ENCODE measurements at regions not wholly inside any gene's neighbourhood (a gene's known extent, or its start where the extent isn't known, plus 50 kb on each side); places are given as distances from the start of the nearest gene placed in this dataset.

DNA sequence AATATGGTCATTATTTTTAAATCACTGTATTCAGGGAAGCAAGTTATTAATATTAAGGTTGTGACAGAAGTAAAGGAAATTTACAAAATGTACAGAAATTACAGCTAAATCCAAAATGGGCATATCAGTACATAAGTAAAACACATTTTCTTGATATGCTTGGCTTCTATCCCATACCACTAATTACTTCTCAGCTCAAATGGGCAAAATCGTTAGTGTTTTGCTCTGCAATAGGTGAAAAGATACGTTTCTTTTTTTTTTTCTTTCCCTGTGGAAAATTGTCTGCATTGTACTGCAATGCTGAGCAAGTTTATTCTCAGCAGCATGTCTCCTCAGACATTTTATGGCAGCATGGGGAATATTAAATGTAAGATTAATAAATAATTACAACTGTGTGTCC lies 77.1 kb upstream of the PRMT6 start:
- H3K27ac Mint-ChIP-seq: no peak overlapping the region
- no peaks in the 10 kb centered on the region for H3K9me3 Mint-ChIP-seq
- TF ChIP-seq, protein P1, sequence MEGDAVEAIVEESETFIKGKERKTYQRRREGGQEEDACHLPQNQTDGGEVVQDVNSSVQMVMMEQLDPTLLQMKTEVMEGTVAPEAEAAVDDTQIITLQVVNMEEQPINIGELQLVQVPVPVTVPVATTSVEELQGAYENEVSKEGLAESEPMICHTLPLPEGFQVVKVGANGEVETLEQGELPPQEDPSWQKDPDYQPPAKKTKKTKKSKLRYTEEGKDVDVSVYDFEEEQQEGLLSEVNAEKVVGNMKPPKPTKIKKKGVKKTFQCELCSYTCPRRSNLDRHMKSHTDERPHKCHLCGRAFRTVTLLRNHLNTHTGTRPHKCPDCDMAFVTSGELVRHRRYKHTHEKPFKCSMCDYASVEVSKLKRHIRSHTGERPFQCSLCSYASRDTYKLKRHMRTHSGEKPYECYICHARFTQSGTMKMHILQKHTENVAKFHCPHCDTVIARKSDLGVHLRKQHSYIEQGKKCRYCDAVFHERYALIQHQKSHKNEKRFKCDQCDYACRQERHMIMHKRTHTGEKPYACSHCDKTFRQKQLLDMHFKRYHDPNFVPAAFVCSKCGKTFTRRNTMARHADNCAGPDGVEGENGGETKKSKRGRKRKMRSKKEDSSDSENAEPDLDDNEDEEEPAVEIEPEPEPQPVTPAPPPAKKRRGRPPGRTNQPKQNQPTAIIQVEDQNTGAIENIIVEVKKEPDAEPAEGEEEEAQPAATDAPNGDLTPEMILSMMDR (IDR thresholded peaks at IDR 0.05; ENCODE audit: unreplicated experiment in 3 of 3): no peak
- H3K4me1 Mint-ChIP-seq: peaks cover 22% of the 10 kb centered on the region
- no peaks in the 10 kb centered on the region for H3K27me3 Mint-ChIP-seq (ENCODE audit: low read depth)
- H3K36me3 Mint-ChIP-seq (ENCODE audit: low read depth): no peaks in the 10 kb centered on the region
- H3K4me3 Mint-ChIP-seq: no peak overlapping the region

DNA sequence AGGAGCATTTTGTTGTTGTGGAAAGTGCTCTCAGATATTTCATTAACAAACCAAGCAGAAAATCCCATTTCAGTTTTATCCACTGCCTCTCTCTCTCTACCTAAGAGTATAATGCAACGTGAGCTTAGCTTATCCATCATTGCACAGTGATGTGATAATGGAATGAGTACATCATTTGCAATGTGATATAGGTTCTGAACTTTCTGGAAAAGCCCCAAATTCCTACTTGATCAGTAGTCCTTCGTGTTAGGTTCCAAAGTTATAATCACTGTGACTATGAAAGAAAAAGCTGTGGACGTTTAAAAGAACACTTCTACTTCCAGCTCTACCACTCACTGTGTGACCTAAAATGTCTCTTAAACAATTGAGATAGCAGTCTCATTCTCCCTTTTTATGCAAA lies 76.4 kb upstream of the PRMT6 start:
- H3K4me3 Mint-ChIP-seq: no peak overlapping the region
- H3K27ac Mint-ChIP-seq: peak overlapping the region in 1 of 3 experiments; percentile 12
- no peaks in the 10 kb centered on the region for H3K36me3 Mint-ChIP-seq (ENCODE audit: low read depth)
- H3K9me3 Mint-ChIP-seq: no peaks in the 10 kb centered on the region
- H3K27me3 Mint-ChIP-seq (ENCODE audit: low read depth): no peaks in the 10 kb centered on the region
- TF ChIP-seq, protein P1 (IDR thresholded peaks at IDR 0.05; ENCODE audit: unreplicated experiment in 3 of 3): no peak
- peaks cover 22% of the 10 kb centered on the region for H3K4me1 Mint-ChIP-seq

DNA sequence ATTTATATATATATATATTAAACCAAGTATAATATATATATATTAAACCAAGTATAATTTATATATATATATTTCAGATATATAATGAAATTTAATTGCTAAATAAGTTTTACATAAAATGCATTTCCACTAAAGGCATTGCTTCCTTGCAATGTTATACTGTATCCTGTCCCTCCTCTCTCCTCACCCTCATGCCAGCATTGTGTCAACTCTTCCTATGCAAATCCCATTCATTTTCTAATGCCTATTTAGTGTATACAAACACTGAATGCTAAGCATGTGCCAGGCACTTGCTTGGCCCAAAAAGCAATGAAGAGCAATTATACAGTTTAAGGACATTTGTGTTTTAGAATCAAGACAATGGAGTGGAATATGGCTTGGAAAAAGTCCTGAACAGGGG lies 71.7 kb upstream of the PRMT6 start:
- H3K4me3 Mint-ChIP-seq: no peak overlapping the region
- peak overlapping the region in 1 of 3 experiments; percentile 25 for H3K27ac Mint-ChIP-seq
- no peaks in the 10 kb centered on the region for H3K27me3 Mint-ChIP-seq (ENCODE audit: low read depth)
- H3K36me3 Mint-ChIP-seq (ENCODE audit: low read depth): no peaks in the 10 kb centered on the region
- peaks cover 12% of the 10 kb centered on the region for H3K4me1 Mint-ChIP-seq
- TF ChIP-seq, protein P1 (IDR thresholded peaks at IDR 0.05; ENCODE audit: unreplicated experiment in 3 of 3): no peak
- no peaks in the 10 kb centered on the region for H3K9me3 Mint-ChIP-seq

DNA sequence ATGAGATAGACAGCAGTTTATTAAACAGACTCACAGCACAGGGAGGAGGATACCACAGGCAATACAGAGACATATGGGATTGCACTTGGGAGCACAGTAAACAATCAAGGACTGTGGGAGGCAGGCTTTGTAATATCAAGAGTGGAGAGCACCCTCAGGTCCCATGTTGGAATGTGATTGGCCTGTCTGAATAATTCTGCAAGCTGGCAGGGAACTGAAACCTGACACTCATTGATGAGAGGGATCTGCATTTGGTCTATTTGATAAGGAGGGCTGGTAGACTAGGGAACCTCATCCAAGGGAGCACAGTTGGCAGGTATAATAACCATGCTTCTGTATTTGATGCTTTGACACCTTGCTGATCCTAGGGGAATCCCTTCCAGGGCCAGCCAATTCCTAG lies 69.9 kb upstream of the PRMT6 start:
- peaks cover 4% of the 10 kb centered on the region for H3K4me1 Mint-ChIP-seq
- H3K4me3 Mint-ChIP-seq: peak overlapping the region in 1 of 3 experiments; percentile 15

DNA sequence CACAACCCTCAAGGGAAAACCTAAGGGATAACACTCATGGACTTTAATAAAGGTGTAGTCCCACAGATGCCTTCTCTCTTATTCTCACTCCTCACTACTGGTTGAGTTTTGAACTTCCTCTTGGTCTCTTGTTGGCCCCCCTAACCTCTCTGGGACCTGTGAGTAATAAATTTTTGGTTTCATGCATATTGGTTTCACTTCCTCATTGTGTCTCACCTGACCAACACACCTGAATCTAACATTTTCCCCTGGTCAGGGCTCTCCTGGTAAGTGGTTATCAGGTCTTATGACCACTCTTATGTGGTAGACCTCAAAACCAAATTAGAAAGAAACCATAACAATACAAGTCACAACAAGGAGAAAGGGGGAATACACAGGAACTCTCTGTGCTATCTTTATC lies 60.5 kb upstream of the PRMT6 start:
- H3K4me3 Mint-ChIP-seq: no peak overlapping the region
- no peak overlapping the region for H3K27ac Mint-ChIP-seq

More for the DNA sequence above, 69.9 kb upstream of the PRMT6 start:
- H3K36me3 Mint-ChIP-seq (ENCODE audit: low read depth): no peaks in the 10 kb centered on the region
- H3K27ac Mint-ChIP-seq: peak overlapping the region; percentile 25 to 83 (median 68)
- no peaks in the 10 kb centered on the region for H3K27me3 Mint-ChIP-seq (ENCODE audit: low read depth)
- TF ChIP-seq, protein P1 (IDR thresholded peaks at IDR 0.05; ENCODE audit: unreplicated experiment in 3 of 3): no peak
- peaks cover 2% of the 10 kb centered on the region for H3K9me3 Mint-ChIP-seq

DNA sequence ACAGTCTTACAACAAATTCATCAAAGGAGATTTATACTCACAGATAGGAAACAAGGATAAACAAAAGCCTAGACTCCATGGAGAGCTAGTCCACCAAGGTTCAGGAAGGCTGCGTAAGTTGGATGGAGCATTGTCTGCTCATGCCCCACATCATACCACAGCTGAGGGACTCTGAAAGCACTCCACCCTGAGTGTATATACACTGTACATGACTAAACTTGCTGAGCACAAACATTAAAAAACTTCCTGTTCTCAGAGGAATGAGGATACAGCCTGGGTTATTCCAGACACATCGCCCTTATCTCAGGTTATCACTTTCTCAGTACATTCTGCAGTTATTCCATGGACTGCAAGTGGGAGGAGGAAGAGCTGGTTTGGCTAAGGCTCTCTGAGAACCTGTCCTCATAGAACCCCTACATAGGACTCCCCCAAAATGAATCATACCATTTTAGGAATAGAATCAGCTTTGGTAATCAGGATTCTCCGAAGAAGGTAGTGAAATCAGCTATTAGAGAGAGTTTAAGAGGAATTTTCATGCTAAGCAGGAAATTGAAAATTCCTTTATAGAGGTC lies 58.0 kb upstream of the PRMT6 start:
- Mint-ChIP-seq H3K27ac (no peak overlapping the region), H3K36me3 (ENCODE audit: low read depth) (no peaks in the 10 kb centered on the region), H3K9me3 (no peaks in the 10 kb centered on the region), H3K4me1 (no peaks in the 10 kb centered on the region), H3K27me3 (ENCODE audit: low read depth) (no peaks in the 10 kb centered on the region), H3K4me3 (no peak overlapping the region)
- TF ChIP-seq, protein P1 (IDR thresholded peaks at IDR 0.05; ENCODE audit: unreplicated experiment in 3 of 3): no peak

More for the DNA sequence above, 60.5 kb upstream of the PRMT6 start:
- H3K36me3 Mint-ChIP-seq (ENCODE audit: low read depth): no peaks in the 10 kb centered on the region
- no peaks in the 10 kb centered on the region for H3K27me3 Mint-ChIP-seq (ENCODE audit: low read depth)
- TF ChIP-seq, protein P1 (IDR thresholded peaks at IDR 0.05; ENCODE audit: unreplicated experiment in 3 of 3): no peak
- no peaks in the 10 kb centered on the region for H3K9me3 Mint-ChIP-seq
- no peaks in the 10 kb centered on the region for H3K4me1 Mint-ChIP-seq
